Activated B cell treated with CpG ODN at 0.5 μM for 24 hours (primary cell): ENCODE measurements at regions not wholly inside any gene's neighbourhood (a gene's known extent, or its start where the extent isn't known, plus 50 kb on each side); places are given as distances from the start of the nearest gene placed in this dataset.

Source experiments
- ATAC-seq: fragments of 200-7000 bp; cut with Tn5 transposase; one replicate; pipeline ENCODE4 v1.10.0; 2021; ENCODE audit warnings: low read depth, mild to moderate bottlenecking, moderate library complexity
- CTCF ChIA-PET: fragments of 350-600 bp; sonication (Branson Sonifier 250); formaldehyde crosslinking; loops from one replicate; lab custom pipeline; 2021; ENCODE audit warnings: antibody characterized with exemption; lab: Charles Lee
- POLR2A ChIA-PET: fragments of 350-600 bp; sonication (Branson Sonifier 250); formaldehyde crosslinking; loops from one replicate; lab custom pipeline; 2021; ENCODE audit warnings: antibody characterized with exemption; lab: Charles Lee
- DNase-seq: peaks from one replicate; pipeline ENCODE4 v3.0.0; 2022
- H3K27ac Mint-ChIP-seq: one replicate; pipeline ENCODE4 v1.8.0; 2020; ENCODE audit warnings: mixed read lengths
- H3K27me3 Mint-ChIP-seq: one replicate; pipeline ENCODE4 v1.8.0; 2021; ENCODE audit warnings: mixed read lengths
- H3K36me3 Mint-ChIP-seq: one replicate; pipeline ENCODE4 v1.8.0; 2021; ENCODE audit warnings: low read depth, mixed read lengths
- H3K4me1 Mint-ChIP-seq: one replicate; pipeline ENCODE4 v1.8.0; 2021; ENCODE audit warnings: mixed read lengths
- H3K4me3 Mint-ChIP-seq: one replicate; pipeline ENCODE4 v1.8.0; 2020; ENCODE audit warnings: mild to moderate bottlenecking, mixed read lengths
- H3K9me3 Mint-ChIP-seq: one replicate; pipeline ENCODE4 v1.8.0; 2020; ENCODE audit warnings: mixed read lengths
- CTCF ChIP-seq: fragments of 200-600 bp; IDR thresholded peaks from one replicate; pipeline ENCODE4 v1.8.0; 2022; ENCODE audit warnings: antibody characterized with exemption, mild to moderate bottlenecking
- intact Hi-C: fragments of 100-400 bp; cut with micrococcal nuclease; formaldehyde crosslinking; loops from one replicate; pipeline ENCODE4 v1.15.1; 2024

GRCh38 chr1:221206076-221206475 is 326.8 kb downstream of the HLX start:
- POLR2A ChIA-PET, result no interaction called here
- no peak for DNase-seq
- Mint-ChIP-seq H3K36me3 (no peaks in the 10 kb centered on the region), H3K4me3 (no peak overlapping the region), H3K4me1 (peaks cover 3% of the 10 kb centered on the region), H3K27ac (no peak overlapping the region), H3K27me3 (peaks cover 17% of the 10 kb centered on the region), H3K9me3 (no peaks in the 10 kb centered on the region)
- no peak for ATAC-seq
- intact Hi-C loops, result no loop called here
- no peak for TF ChIP-seq CTCF
- CTCF ChIA-PET, result interaction anchor here (1.3 to 7.6 kb wide), 4 partner anchors 136 to 395 kb away, joined by 3 to 175 read pairs (median 6); partner anchors contain the start of gene HLX

GRCh38 chr1:221212926-221213325 is 333.7 kb downstream of the HLX start:
- ATAC-seq (no peak), DNase-seq (no peak)
- ChIA-PET POLR2A (interaction anchor here (1.3 kb wide), 1 partner anchor 335 kb away, joined by 3 read pairs; no protein-coding TSS in a partner anchor), CTCF (no interaction called here)
- TF ChIP-seq CTCF, result no peak
- H3K9me3 Mint-ChIP-seq, result no peaks in the 10 kb centered on the region
- peaks cover 14% of the 10 kb centered on the region for H3K4me1 Mint-ChIP-seq
- no peak overlapping the region for H3K27ac Mint-ChIP-seq
- H3K36me3 Mint-ChIP-seq, result no peaks in the 10 kb centered on the region
- no peak overlapping the region for H3K4me3 Mint-ChIP-seq
- intact Hi-C loops, result no loop called here
- H3K27me3 Mint-ChIP-seq, result peaks cover 23% of the 10 kb centered on the region

DNA sequence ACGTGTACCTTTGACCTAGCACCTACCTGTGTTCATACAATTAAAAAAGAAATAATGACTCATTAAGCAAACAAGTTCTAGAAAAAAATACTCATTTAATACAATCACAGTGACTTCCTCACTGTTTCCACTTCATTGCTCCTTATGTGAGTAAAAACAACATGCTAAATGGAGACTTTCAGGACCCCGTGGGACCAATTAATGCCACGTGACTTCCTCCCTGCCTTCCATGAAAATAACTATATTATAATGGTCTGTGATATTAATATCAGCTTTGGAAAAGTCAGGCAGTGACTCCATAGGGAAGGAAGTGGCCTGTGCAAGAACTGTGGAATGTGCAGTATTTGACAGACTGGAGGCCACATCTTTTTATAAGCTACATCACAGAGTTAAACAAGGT is 337.8 kb downstream of the HLX start:
- Mint-ChIP-seq H3K27ac (no peak overlapping the region), H3K9me3 (peaks cover 2% of the 10 kb centered on the region), H3K27me3 (peaks cover 6% of the 10 kb centered on the region), H3K4me1 (peaks cover 14% of the 10 kb centered on the region), H3K36me3 (no peaks in the 10 kb centered on the region), H3K4me3 (peak overlapping the region; percentile 9)
- DNase-seq (no peak), ATAC-seq (peak; percentile 52)
- ChIA-PET POLR2A (interaction anchor here (0.5 kb wide), 1 partner anchor 340 kb away, joined by 4 read pairs; no protein-coding TSS in a partner anchor), CTCF (no interaction called here)
- intact Hi-C loops, result no loop called here
- TF ChIP-seq CTCF, result no peak

DNA sequence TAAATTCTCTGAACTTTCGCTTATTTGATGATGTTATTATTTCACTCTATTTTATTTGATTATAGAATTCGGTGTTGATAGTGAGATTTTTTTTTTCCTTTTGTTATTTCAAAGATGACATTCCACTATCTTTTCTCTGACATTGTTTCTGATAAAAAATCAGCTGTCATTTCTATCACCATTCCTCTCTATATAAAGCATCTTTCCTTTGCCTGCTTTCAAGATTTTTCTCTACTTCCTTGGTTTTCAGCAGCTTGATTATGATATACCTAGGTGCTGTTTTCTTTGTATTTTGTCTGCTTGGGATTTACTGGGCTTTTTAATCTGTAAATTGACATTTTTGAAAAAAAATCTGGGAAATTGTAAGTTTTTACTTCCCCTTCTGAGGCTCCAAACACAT is 344.0 kb downstream of the HLX start:
- Mint-ChIP-seq H3K27ac (no peak overlapping the region), H3K27me3 (peaks cover 18% of the 10 kb centered on the region), H3K4me3 (no peak overlapping the region), H3K36me3 (no peaks in the 10 kb centered on the region), H3K4me1 (no peaks in the 10 kb centered on the region), H3K9me3 (peaks cover 21% of the 10 kb centered on the region)
- ATAC-seq (no peak), DNase-seq (no peak)
- TF ChIP-seq CTCF, result no peak
- CTCF ChIA-PET, result no interaction called here
- POLR2A ChIA-PET, result no interaction called here
- intact Hi-C loops, result no loop called here

DNA sequence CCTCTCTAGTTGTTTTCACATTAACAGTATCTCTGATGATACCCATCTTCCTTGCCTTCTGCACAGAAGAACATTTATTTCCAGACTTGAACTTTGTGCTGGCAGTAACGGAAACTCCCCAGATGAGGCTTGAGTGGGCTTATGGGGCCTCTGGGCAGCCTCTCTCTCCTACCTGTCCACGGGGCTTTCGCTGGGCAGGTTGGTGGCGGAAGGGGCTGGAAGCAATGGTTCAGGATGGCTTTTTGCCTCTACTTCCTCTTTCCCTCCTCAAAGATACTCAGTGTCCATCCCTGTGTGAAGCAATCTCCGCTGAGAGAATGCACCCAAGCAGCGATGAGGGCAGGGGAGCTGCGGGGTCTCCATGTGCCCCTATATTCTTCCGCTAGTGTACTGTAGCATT is 348.2 kb downstream of the HLX start:
- POLR2A ChIA-PET, result no interaction called here
- H3K36me3 Mint-ChIP-seq, result no peaks in the 10 kb centered on the region
- TF ChIP-seq CTCF, result no peak
- no peaks in the 10 kb centered on the region for H3K4me1 Mint-ChIP-seq
- no peak overlapping the region for H3K27ac Mint-ChIP-seq
- ATAC-seq (no peak), DNase-seq (no peak)
- CTCF ChIA-PET, result no interaction called here
- H3K4me3 Mint-ChIP-seq, result no peak overlapping the region
- peaks cover 18% of the 10 kb centered on the region for H3K27me3 Mint-ChIP-seq
- intact Hi-C loops, result no loop called here
- H3K9me3 Mint-ChIP-seq, result peaks cover 16% of the 10 kb centered on the region
